HG03045 (cell line): ENCODE measurements at regions not wholly inside any gene's neighbourhood (a gene's known extent, or its start where the extent isn't known, plus 50 kb on each side); places are given as distances from the start of the nearest gene placed in this dataset.

Experiments
- ATAC-seq: cut with Tn5 transposase; IDR thresholded peaks from one replicate; pipeline ENCODE4 v1.9.1; 2021; ENCODE audit warnings: mild to moderate bottlenecking, moderate library complexity; ENCODE audit not compliant: unreplicated experiment

DNA sequence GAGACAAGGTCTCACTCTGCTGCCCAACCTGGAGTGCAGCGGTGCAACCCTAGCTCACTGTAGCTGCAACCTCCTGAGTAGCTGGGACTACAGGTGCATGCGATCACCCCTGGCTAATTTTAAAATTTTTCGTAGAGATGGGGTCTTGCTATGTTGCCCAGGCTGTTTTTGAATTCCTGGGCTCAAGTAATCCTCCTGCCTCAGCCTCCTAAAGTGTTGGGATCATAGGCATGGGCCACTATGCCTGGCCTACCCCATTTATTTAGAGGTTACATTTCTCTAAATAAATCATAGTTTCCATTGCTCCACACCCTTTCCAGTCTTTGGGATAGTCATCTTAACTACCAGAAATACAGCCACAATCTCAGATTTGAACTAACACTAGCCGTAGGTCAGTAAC lies 134.7 kb upstream of the CITED2 start:
- ATAC-seq = no peak

DNA sequence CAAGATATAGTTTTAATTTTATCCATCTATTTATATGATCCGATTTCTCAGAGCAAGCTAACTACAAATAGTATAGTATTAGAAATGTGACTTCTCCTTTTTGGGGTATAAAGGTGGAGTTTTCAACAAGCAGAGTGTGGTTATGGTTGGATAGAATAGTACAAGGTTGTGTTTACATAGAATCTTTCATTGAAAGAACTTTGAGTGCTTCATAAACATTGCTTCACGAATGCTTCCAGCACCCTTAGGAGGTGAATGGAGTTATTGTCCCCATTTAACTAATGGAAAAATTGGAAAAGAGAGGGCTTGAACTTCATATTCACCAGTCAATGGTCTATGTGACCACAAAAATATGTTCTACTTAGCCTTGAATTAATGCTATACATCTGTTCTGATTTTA lies 134.1 kb upstream of the CITED2 start:
- ATAC-seq = no peak

DNA sequence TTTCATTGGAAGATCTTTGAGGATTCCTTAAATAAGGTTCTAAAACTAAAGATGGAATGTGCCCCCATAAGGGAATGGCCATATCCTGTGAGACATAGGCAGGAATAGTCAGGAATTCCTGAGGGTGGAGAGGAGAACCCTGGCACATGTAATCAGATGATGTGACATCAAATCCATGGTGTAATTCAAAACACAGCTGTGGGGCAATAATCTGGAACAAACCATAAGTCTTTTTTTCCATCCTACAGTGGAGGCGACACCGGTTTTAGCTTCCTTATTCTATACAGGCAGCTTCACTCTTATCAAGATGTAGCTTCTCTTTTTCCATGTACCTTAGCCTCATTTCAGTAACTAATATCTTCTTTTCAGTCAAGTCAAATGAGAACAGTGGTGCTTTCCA lies 133.6 kb upstream of the CITED2 start:
- ATAC-seq = no peak

DNA sequence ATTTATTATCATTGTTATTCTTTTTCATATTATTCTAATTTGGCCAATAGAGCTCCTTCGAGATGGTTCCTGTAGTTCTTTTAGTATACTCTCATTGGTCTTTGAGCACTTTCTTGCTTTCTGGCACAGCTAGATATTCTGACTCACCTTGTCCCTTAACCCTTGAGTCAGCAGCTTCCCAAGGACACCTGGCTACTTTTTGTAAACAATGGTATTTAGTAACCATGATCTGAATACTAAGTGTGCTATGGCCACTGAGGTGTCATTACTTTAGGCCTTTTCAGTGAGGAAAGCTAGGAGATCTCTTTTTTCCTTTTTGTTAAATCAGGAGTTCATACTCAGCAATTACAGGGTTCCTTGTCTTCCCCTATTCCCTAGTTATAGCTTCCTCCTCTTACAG lies 126.5 kb upstream of the CITED2 start:
- ATAC-seq = no peak

DNA sequence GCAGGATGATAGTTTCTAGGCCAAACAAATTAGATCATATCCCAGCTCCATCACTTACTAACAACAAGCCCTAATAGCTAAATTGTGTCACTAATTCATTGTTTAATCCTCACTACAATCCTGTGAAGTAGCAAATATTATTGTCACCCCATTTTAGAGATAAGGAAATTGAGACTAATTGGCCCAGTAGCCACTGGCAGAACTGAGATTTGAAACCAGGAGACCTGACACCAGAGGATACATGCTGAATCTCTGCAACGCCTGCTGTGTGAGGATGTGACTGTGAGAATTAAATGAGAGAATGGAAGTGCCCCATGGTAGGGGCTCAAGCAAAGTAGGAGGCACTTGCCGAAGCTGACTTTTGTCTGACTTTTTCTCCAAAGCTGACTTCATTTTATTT lies 124.3 kb upstream of the CITED2 start:
- ATAC-seq = no peak

DNA sequence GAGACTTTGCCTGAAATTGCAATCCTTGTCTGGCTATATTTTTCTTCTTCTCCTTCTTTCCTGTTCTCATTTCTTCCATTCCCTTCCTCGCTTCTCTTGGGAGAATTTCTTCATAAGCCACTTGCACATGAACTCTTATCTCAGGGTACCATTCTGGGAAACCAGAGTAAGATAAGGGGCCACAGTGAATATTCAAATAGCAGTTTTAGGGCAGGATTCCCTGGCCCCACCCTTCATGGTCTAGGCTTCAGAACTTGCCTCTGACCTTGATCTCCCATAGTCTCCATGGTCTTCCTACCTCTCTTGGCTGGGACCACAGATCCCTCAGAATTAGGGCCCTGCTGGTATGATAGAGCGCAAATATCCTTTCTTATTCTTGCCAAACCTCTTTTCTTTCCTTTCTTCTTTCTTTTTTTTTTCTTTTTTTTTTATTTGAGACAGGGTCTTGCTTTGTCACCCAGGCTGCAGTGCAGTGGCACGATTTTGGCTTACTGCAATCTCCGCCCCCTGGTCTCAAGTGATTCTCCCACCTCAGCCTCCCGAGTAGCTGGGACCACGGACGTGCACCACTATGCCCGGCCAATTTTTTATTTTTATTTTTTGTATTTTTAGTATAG lies 123.0 kb upstream of the CITED2 start:
- ATAC-seq = no peak

DNA sequence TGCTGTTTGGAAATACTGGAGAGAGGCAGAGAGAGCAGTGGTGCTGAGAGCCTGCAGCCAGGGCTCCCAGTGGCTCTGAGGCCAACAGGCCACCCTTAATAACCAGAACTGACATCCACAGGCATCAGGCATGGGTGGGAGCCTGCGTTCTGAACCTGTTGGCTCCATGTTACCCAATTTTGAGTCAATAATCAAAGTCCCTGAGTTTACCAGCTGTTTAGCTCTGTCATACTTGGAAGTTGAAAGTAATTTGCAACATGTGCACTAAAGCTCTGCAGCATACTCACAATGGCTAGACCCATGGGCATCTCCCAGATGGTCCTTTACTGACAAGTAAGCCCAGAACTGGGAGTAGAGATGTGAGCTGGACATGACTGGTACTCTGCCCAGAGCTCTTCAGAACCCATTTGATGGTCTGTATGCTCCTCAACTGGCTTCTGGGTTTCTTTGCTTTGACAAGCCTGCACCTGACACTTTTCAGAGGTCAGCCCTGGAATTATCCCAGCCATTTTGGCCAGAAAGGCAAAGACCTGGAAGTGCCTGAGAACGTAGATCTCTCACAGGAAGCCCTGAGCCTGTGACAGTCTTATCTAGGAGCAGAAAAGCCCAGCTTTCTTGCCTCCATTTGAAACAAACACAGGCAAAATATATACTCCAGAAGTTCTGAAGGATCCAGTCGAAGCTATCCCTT lies 122.4 kb upstream of the CITED2 start:
- ATAC-seq = no peak

DNA sequence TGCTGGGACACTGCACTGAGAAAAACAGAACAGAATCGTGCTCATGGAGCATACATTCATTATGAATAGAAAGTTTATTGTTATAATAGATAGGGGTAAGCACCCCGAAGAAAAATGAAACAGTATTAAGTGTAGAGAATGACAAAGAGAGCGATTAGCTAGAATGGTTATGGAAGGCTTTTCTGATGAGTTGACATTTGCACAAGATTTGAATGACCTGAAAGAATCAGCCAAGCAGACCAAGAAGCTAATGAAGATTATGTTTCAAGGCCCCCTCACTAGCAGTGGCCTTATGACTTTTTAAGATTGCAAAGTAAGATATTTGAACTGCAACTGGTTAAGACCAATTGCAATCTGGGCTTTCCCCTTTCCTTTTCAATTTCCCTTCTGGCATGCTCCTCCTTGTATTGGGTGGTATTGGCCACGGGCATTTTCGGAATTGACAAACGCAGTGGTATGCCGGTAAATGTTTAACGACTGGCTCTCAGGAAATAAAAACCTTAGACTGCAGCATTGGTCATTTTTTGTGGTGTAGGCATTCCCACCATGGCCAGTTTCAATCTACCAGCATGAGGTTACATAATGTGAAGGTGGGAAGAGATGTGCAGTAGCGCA lies 120.0 kb upstream of the CITED2 start:
- ATAC-seq = no peak

DNA sequence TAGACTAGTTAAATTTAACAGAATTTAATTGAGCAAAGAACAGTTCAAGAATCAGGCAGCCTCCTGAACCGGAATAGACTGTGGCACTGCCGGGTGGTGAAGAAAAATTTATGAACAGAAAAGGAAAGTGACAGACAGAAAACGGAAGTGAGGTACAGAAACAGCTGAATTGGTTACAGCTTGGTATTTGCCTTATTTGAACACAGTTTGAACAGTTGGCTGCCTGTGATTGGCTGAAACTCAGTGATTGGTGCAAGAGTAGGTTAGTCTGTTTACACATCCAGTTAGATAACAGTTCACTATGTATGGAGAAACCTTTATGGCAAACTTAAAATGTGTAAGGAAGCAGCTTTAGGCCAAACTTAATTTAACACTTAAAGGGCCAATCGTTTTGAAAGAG lies 116.0 kb upstream of the CITED2 start:
- ATAC-seq = peak; percentile 71

DNA sequence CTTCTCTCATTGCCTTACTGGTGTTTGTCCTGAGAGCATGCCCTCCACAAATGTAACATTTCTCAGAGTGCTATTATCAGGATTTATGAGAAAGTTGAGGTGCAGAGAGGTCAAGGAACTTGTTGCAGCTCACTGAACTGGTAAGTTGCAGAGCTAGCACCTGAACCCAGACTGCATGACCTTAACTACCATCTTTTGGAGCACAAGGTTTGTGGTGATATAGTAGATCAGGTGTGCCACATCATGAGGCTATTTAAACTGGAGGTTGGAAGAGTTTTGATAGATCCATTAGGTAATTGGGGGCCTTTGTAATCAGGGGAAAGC lies 112.0 kb upstream of the CITED2 start:
- no peak for ATAC-seq

DNA sequence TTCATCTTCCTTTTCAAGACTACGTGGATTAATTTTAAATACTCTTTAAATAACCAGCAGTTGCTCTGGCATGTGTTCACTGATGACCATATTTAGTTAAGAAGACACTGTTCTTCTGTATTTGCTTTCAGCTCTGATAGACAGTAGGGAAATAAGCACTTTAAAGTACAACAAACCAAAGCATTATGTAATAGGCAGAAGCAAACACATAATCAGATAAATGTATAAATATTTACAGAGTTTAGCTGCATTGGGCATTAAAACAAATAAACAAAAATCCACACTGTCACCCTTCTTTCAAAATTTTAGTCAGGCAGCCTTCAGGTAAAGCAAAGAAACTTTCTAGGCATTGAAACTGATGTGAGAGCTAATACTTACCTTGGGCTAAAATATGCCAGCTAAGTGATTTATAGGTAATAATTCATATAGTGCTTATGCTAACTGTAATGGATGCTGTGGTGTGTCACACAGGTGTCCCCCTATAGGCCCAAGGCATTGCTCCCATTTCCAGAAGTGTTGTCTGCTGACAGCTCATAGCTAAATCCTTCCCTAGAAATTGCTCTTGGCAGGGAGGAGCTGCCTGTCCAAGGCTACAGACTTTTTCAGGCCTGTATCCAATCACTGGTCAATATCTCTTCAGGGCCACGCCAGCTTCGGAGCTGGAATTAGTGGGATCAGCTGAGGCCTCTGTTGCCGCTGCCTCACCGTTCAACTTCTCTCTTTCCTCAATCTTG lies 111.5 kb upstream of the CITED2 start:
- ATAC-seq = no peak

DNA sequence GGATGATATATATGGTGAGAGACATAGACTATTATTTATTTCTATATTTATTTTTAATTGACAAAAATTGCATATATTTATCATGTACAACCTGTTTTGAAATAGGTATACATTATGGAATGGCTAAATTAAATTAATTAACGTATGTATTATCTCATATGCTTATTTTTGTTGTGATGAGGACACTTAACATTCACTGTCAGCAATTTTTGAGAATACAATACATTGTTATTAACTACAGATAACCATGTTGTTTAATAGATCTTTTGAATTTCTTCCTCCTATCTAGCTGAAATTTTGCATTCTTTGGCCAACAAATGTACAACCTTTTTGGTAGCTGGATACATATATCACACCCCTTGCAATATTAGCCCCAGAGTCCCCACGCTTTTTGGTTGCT lies 110.7 kb upstream of the CITED2 start:
- ATAC-seq = no peak

DNA sequence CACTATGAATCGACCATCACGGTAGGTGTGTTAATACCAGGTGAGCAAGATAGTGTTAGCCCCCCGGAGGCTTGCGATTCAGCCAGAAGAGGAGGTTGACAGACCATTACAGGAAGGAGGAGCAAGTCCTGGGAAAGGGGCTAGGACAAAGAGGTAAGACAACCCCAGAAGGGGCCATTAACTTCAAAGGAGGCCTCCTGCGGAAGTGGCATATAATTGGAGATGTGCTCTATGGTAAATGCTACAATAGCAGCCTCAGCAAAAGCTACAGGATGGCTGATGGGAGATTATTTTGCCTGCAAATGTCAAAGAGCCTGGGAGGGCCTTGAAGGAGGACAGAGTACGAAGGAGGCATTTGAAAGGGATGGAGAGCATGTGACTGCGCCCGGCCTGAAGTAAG lies 108.6 kb upstream of the CITED2 start:
- ATAC-seq = no peak

DNA sequence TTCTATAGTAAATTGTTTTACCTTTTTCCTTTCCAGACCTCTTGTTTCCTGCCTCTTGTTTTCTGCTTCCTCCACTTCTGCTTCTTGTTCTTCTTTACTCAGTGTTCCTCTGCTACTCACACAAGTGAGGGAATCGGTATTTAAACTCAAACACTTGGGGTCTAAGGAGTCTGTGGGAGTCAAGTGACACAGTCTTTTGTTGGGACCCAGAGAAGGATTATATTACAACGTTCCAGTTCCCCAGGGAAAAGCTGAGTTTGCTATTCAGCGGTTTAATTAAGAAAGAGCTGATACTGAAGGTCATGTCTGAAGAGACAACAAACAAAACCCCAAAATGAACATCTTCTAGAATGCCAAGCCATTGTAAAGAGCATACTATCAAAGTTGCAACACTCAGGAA lies 107.8 kb upstream of the CITED2 start:
- ATAC-seq = no peak

DNA sequence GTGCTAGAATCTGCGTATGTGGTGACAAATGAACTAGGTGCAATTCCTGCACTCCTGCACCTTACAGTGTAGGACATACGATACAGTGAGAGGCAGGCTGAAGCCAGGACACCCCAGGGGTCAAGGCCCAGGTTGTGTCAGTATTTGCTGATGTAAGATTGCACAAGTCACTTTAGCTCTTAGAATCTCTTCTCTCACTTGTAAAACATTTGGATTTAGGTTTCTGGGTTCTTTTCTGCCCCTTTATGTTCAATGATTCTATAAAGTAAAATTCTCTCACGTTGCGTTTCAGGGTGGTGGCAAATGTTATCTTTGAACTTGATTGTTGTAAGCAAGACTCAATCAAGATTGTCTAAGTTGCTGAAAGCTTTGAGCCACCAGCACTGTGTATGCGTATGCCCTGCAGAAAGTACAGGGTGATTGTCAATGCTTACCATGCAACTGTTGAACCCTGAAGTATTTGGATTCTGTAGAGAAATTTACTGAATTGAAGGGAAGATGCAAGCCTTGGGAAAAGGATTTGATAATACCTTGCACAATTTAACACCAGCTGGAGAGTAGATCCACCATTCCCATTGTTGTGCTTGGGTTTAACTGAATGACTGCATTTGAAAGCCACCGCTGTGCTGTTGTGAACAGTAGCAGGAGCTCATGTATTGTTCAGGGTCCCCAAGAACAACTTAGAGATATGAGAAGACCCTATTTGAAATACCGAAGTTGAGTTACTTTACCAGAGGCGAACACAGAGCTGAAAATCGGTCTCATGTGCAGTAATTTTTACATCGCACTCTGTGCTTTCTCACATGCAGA lies 106.1 kb upstream of the CITED2 start:
- no peak for ATAC-seq

DNA sequence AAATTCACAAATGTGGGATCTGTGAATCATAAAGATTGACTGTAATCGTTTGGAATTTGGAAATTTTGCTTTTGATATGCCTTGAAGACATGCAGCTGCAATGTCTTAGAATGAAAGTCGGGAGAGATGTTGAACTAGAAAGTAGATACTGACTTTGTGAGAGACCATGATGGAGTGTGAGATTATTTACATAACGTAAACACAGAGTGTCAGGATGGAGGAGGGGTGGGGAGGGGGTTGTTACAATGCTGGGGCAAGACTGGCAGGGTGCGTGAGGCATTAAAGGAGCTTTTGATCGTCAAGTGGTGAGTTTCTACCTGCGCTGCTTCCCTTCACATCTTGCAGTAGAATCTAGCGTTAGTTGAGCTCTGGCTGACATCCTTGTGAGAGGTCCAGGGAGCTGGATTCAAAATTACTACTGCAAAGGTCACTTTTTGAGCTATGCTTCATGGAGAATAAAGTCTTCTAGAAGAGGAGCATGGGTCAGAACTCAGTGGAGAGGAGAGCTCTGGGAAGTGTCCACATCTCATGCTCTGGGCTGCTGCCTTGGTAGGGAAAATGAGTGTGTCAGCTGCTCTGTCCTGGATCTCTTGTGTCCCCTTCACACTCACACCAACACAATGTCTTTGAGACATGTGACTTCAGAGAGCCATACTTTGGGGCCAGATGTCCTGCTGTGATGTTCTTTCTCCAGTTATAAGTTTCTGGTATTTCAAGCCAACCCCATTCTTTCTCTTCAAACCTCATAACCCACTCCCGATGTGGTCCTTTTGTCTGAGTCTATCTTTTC lies 105.2 kb upstream of the CITED2 start:
- no peak for ATAC-seq

DNA sequence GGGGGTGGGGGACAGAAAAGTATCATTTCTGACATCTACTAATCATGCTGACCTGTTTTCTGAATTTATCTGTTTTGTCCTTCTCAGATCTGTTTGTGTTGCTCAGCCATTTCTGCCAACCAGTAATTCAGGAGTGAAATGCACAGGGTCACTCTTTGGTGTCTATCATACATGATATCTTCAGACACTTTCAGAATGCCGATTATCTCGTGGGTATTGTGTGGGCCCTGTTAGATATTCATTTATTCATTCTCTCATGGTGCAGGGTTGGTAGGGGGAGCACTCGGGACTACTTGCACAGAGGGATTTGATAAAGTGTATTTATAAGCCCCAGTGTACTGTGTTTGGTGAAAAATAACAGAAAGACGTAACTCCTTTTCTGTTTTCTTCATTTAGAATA lies 101.2 kb upstream of the CITED2 start:
- no peak for ATAC-seq

DNA sequence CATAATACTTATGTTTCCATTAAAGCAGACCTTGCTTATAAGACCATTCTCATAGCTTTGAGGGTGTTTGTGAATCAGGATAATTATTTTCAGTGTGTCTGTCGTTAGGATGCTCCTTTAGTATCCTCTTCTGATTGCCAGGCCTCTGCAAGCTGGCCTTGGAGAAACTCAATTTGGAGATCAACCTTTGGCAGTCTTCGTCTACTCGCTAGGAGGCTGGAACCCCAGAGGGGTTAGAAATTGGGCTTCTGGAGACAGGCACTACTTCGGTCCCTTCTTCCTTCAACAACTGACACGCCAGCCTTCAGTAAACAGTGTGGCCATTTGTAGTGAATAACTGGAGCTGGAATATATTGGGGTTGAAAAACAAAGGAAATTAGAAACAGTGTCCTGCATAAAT lies 100.8 kb upstream of the CITED2 start:
- no peak for ATAC-seq

DNA sequence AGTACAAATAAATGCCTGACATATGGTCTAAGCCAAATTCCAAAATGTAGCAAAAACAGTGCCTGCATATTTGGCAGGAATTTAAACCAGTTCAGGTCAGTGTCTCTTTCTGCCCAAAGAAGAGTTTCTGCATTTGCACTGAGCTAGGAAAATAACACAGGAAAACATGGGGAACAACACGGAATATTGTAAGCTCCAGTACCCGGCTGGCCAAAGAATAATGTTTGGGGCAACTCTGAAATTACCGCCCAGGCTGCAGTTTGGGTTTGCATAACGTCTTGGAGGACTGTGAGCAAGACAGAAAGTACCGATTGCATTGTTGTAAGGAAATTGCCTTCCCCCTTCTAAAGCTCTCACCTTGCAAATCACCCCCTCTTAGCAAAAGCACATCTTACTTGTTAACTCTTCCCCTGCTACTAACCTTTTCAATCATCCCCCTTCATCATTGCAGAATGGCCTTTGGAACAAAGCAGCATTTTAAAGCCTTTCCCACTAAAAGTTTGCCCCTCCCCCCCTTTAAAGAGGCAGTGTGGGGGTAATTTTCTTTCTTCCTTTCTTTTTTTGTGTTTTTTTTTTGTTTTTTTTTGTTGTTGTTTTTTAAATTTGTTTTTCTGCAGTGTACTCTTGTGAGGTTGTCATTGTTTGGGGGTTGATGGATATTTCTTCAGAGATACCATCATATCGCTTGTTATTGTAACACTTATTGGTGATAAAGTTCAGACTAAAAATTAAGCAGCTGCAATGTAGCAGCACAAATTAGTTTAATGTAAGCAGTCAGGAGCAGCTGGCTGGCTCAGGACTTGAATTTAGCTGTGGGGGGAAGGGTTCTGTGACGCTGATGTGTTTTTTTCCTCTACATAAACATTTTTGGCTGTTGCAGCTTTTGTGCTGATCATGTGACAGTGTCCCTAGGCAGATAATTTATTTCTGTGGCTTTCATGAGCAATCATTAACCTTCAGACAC lies 100.0 kb upstream of the CITED2 start:
- no peak for ATAC-seq
